ENCODE measurements at regions not wholly inside any gene's neighbourhood (a gene's known extent, or its start where the extent isn't known, plus 50 kb on each side); places are given as distances from the start of the nearest gene placed in this dataset.

DNA sequence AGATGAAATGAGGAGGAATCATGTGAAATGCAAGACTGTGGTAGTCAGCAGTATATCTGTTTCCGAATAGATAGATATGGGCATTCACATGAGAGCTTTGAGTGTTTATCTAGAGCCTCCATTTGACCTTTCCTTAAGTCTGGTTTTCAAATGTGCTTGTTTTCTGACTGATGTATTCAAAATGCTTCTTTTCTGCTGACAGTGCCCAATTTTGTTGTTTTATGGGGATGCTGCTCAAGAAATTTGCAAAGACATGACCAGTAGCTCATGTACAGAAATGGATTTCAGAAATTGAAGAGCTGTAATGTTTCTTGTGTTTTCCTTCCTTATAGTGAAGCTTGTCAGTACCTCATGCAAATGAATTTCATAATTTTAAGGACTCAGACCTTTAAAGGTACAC, 903.4 kb upstream of the CDH8 start:
- no peaks in the 10 kb centered on the region for H3K27me3 ChIP-seq (ENCODE audit: insufficient read depth, poor library complexity, severe bottlenecking)
- DNase-seq (ENCODE audit: low read depth in 1 of 2, low spot score in 1 of 2), result no peak
- H3K27ac ChIP-seq (replicated peaks), result no peak overlapping the region
- TF ChIP-seq SPI1 (IDR thresholded peaks at IDR 0.05; ENCODE audit: borderline replicate concordance, low read depth) (no peak), POLR2AphosphoS5 (IDR thresholded peaks at IDR 0.05; ENCODE audit: low read depth) (no peak), GABPA (IDR thresholded peaks at IDR 0.05; ENCODE audit: low read depth) (no peak)
- TF ChIP-seq, protein P1, sequence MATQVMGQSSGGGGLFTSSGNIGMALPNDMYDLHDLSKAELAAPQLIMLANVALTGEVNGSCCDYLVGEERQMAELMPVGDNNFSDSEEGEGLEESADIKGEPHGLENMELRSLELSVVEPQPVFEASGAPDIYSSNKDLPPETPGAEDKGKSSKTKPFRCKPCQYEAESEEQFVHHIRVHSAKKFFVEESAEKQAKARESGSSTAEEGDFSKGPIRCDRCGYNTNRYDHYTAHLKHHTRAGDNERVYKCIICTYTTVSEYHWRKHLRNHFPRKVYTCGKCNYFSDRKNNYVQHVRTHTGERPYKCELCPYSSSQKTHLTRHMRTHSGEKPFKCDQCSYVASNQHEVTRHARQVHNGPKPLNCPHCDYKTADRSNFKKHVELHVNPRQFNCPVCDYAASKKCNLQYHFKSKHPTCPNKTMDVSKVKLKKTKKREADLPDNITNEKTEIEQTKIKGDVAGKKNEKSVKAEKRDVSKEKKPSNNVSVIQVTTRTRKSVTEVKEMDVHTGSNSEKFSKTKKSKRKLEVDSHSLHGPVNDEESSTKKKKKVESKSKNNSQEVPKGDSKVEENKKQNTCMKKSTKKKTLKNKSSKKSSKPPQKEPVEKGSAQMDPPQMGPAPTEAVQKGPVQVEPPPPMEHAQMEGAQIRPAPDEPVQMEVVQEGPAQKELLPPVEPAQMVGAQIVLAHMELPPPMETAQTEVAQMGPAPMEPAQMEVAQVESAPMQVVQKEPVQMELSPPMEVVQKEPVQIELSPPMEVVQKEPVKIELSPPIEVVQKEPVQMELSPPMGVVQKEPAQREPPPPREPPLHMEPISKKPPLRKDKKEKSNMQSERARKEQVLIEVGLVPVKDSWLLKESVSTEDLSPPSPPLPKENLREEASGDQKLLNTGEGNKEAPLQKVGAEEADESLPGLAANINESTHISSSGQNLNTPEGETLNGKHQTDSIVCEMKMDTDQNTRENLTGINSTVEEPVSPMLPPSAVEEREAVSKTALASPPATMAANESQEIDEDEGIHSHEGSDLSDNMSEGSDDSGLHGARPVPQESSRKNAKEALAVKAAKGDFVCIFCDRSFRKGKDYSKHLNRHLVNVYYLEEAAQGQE (IDR thresholded peaks at IDR 0.05; ENCODE audit: insufficient replicate concordance, low read depth), result no peak
- TF ChIP-seq, protein P2, sequence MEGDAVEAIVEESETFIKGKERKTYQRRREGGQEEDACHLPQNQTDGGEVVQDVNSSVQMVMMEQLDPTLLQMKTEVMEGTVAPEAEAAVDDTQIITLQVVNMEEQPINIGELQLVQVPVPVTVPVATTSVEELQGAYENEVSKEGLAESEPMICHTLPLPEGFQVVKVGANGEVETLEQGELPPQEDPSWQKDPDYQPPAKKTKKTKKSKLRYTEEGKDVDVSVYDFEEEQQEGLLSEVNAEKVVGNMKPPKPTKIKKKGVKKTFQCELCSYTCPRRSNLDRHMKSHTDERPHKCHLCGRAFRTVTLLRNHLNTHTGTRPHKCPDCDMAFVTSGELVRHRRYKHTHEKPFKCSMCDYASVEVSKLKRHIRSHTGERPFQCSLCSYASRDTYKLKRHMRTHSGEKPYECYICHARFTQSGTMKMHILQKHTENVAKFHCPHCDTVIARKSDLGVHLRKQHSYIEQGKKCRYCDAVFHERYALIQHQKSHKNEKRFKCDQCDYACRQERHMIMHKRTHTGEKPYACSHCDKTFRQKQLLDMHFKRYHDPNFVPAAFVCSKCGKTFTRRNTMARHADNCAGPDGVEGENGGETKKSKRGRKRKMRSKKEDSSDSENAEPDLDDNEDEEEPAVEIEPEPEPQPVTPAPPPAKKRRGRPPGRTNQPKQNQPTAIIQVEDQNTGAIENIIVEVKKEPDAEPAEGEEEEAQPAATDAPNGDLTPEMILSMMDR (IDR thresholded peaks at IDR 0.05; ENCODE audit: insufficient read depth, low read length), result no peak
- no peak overlapping the region for H3K4me3 ChIP-seq (replicated peaks; ENCODE audit: insufficient read depth, low read length)

DNA sequence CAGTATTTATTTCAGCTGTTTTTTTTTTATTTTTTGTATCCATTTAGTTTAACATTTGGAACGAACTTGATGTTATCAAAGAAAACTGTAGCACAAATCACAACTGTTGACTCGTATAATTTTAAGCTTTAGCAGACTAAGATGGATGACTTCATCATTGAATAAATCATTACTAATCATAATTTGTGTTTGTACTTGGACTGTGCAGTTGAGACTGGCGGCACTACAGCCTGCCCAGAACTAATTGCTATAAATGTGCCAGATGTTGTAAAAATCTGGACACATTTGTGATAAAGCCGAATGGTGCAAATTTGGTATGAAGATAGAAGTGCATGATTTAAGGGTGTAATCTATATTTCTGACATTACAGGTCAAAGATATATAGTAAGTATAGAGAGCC, 897.7 kb upstream of the CDH8 start:
- TF ChIP-seq POLR2AphosphoS5 (IDR thresholded peaks at IDR 0.05; ENCODE audit: low read depth) (no peak), SPI1 (IDR thresholded peaks at IDR 0.05; ENCODE audit: borderline replicate concordance, low read depth) (no peak), GABPA (IDR thresholded peaks at IDR 0.05; ENCODE audit: low read depth) (no peak)
- TF ChIP-seq, protein P1 (IDR thresholded peaks at IDR 0.05; ENCODE audit: insufficient replicate concordance, low read depth), result no peak
- TF ChIP-seq, protein P2 (IDR thresholded peaks at IDR 0.05; ENCODE audit: insufficient read depth, low read length), result no peak
- no peak overlapping the region for H3K4me3 ChIP-seq (replicated peaks; ENCODE audit: insufficient read depth, low read length)
- H3K27me3 ChIP-seq (ENCODE audit: insufficient read depth, poor library complexity, severe bottlenecking), result no peaks in the 10 kb centered on the region
- DNase-seq (ENCODE audit: low read depth in 1 of 2, low spot score in 1 of 2), result no peak
- H3K27ac ChIP-seq (replicated peaks), result no peak overlapping the region

DNA sequence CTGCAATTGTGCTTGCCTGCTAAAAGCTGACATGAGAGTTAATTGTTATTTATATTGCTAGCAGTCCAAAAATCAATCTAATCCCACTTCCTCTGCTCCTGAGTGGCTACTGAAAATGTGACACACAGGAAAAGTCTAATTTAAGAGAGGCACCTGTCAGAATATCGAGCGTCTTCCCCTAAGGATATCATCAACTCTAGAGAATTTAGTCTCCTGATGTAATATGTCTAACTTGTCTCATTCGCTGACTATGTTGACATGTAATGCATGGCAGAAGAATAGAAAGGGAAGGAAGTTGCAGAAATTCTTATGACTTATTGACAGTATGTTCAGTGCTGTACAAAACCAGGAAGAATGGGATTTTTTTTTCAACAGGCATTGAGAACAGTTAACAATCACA, 893.4 kb upstream of the CDH8 start:
- H3K27me3 ChIP-seq (ENCODE audit: insufficient read depth, poor library complexity, severe bottlenecking), result no peaks in the 10 kb centered on the region
- no peak overlapping the region for H3K27ac ChIP-seq (replicated peaks)
- DNase-seq (ENCODE audit: low read depth in 1 of 2, low spot score in 1 of 2), result no peak
- H3K4me3 ChIP-seq (replicated peaks; ENCODE audit: insufficient read depth, low read length), result no peak overlapping the region
- TF ChIP-seq, protein P2 (IDR thresholded peaks at IDR 0.05; ENCODE audit: insufficient read depth, low read length), result no peak
- TF ChIP-seq POLR2AphosphoS5 (IDR thresholded peaks at IDR 0.05; ENCODE audit: low read depth) (no peak), SPI1 (IDR thresholded peaks at IDR 0.05; ENCODE audit: borderline replicate concordance, low read depth) (no peak), GABPA (IDR thresholded peaks at IDR 0.05; ENCODE audit: low read depth) (no peak)
- TF ChIP-seq, protein P1 (IDR thresholded peaks at IDR 0.05; ENCODE audit: insufficient replicate concordance, low read depth), result no peak

Data from HL-60 (cell line).